ENCODE measurements at regions not wholly inside any gene's neighbourhood (a gene's known extent, or its start where the extent isn't known, plus 50 kb on each side); places are given as distances from the start of the nearest gene placed in this dataset.

DNA sequence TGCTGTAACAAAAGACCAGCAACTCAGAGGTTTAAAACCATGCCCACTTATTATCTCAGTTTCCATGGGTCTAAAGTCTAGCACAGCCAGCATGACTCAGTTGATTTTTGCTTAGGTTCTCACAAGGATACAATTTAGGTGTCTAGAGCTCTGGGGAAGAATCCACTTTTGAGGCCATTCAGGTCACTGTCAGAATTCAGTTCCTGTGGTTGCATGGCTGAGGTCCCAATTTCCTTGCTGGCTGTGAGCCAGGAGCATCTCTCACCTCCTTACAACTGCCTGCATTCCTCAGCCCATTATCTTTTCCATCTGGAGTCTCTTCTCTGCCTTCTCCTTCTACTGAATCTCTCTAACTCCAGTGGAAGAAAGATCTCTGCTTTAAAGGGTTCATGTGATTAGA, 240.5 kb upstream of the CFAP20DC start:
- TF ChIP-seq POLR2A (IDR thresholded peaks at IDR 0.05) (no peak), POLR2AphosphoS5 (IDR thresholded peaks at IDR 0.05) (no peak)
- TF ChIP-seq, protein P1, sequence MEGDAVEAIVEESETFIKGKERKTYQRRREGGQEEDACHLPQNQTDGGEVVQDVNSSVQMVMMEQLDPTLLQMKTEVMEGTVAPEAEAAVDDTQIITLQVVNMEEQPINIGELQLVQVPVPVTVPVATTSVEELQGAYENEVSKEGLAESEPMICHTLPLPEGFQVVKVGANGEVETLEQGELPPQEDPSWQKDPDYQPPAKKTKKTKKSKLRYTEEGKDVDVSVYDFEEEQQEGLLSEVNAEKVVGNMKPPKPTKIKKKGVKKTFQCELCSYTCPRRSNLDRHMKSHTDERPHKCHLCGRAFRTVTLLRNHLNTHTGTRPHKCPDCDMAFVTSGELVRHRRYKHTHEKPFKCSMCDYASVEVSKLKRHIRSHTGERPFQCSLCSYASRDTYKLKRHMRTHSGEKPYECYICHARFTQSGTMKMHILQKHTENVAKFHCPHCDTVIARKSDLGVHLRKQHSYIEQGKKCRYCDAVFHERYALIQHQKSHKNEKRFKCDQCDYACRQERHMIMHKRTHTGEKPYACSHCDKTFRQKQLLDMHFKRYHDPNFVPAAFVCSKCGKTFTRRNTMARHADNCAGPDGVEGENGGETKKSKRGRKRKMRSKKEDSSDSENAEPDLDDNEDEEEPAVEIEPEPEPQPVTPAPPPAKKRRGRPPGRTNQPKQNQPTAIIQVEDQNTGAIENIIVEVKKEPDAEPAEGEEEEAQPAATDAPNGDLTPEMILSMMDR (IDR thresholded peaks at IDR 0.05) = no peak
